GM21526 (cell line): ENCODE measurements at regions not wholly inside any gene's neighbourhood (a gene's known extent, or its start where the extent isn't known, plus 50 kb on each side); places are given as distances from the start of the nearest gene placed in this dataset.
"Not testable (repeated sequence)": the region's sequence is repeated elsewhere in the genome, so short reads cannot be mapped to it uniquely, and the experiment has no call there.

Source experiments
- ATAC-seq: cut with Tn5 transposase; IDR thresholded peaks from one replicate; pipeline ENCODE4 v1.9.1; 2021; ENCODE audit warnings: moderate library complexity; ENCODE audit not compliant: unreplicated experiment, low FRiP score

GRCh38 chr10:64515970-64516699 is 994.9 kb downstream of the REEP3 start:
- no peak for ATAC-seq

GRCh38 chr10:64518456-64518855 is 997.3 kb downstream of the REEP3 start:
- ATAC-seq = no peak

GRCh38 chr10:64519427-64519826 is 998.2 kb downstream of the REEP3 start:
- ATAC-seq = no peak

GRCh38 chr10:64519831-64520230 is 998.6 kb downstream of the REEP3 start:
- no peak for ATAC-seq

GRCh38 chr10:64523065-64523759 is 1002.0 kb downstream of the REEP3 start:
- no peak for ATAC-seq

GRCh38 chr10:64528294-64529002 is 1007.2 kb downstream of the REEP3 start:
- ATAC-seq = no peak

- ATAC-seq = no peak
Measured at GRCh38 chr10:64529003-64529350, 1007.8 kb downstream of the REEP3 start.

- no peak for ATAC-seq
Measured at GRCh38 chr10:64534616-64535015, 1013.4 kb downstream of the REEP3 start.

- ATAC-seq = no peak
Measured at GRCh38 chr10:64535131-64535867, 1014.1 kb downstream of the REEP3 start.

GRCh38 chr10:64537112-64537511 is 1015.9 kb downstream of the REEP3 start:
- ATAC-seq = no peak

GRCh38 chr10:64537928-64538327 is 1016.7 kb downstream of the REEP3 start:
- ATAC-seq = no peak

- no peak for ATAC-seq
Measured at GRCh38 chr10:64546073-64546472, 1024.9 kb downstream of the REEP3 start.

- no peak for ATAC-seq
Measured at GRCh38 chr10:64547168-64547567, 1026.0 kb downstream of the REEP3 start.

GRCh38 chr10:64555666-64556065 is 1034.5 kb downstream of the REEP3 start:
- ATAC-seq = no peak

GRCh38 chr10:64558094-64558835 is 1037.1 kb downstream of the REEP3 start:
- ATAC-seq = no peak

- no peak for ATAC-seq
Measured at GRCh38 chr10:64571056-64571455, 1049.9 kb downstream of the REEP3 start.

GRCh38 chr10:64573623-64574325 is 1052.6 kb downstream of the REEP3 start:
- ATAC-seq = no peak

GRCh38 chr10:64574371-64574770 is 1053.2 kb downstream of the REEP3 start:
- no peak for ATAC-seq

- no peak for ATAC-seq
Measured at GRCh38 chr10:64576497-64576896, 1055.3 kb downstream of the REEP3 start.

- ATAC-seq = not testable (repeated sequence)
Measured at GRCh38 chr10:64578757-64579156, 1057.6 kb downstream of the REEP3 start.
